NCI-H345 treated with DMSO at 0.1 percent for 48 hours (cell line): ENCODE measurements at regions not wholly inside any gene's neighbourhood (a gene's known extent, or its start where the extent isn't known, plus 50 kb on each side); places are given as distances from the start of the nearest gene placed in this dataset.

ENCODE experiments used
- DNase-seq: peaks from one replicate; lab custom pipeline; 2025; ENCODE audit not compliant: unreplicated experiment; lab: John Stamatoyannopoulos, UW

DNA sequence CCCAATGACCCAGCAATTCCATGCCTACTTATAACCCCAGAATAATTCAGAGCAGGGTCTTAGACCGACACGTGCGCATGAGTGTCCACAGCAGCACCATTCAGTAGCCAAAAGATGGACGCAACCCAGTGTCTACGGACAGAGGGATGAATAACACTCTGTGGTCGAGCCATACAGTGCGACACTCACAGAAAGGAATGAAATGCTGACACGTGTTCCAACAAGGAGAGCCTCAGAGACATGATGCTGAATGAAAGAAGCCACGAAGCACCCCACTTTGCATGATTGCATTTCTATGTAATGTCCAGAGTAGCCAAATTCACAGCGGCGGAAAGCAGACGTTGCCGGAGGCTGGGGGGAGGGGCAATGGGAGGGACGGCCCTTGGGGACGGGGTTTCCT is 134.4 kb downstream of the CTTN start:
- DNase-seq: no peak

- no peak for DNase-seq
These were observed 137.1 kb downstream of the CTTN start for GRCh38 chr11:70535191-70535971.

DNA sequence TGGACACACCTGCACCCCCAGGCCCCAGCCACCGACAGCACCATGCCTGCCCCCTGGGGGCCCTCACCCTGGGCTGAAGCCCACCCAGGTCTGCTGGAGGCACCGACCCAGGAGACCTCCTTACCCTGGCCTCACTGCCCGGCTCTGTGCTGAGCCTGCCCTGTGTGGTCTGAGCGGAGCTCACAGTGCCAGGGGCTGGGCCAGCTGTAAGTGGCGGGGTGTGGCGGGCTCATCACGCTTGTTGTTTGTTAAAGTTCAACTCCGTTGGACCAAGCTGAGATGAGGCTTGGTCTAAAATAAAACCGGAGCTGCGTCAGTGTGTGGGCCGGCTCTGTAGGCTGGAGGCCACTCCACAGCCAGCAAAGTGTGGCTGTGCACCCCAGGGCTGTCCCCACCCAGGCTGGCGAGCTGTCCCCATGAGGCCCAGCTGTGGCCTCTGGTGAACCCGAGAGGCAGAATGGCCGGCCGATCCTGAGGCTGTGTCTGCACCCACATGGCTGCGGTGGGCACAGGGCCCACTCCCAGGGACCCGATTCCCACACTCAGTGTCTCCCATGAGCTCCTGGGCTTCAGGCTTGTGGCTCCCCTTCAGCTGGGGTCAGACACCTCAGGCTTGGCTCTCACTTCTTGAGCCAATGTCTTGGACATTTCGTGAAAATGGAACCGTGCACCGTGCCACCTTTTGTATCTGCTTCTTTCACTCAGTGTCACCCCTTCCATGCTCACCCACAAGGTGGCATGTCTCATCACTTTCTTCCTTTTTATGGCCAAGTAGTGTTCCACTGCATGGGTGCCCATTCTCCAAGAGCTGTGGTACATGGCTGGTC is 137.9 kb downstream of the CTTN start:
- DNase-seq: no peak

- no peak for DNase-seq
These were observed 139.5 kb downstream of the CTTN start for GRCh38 chr11:70537576-70538571.

DNA sequence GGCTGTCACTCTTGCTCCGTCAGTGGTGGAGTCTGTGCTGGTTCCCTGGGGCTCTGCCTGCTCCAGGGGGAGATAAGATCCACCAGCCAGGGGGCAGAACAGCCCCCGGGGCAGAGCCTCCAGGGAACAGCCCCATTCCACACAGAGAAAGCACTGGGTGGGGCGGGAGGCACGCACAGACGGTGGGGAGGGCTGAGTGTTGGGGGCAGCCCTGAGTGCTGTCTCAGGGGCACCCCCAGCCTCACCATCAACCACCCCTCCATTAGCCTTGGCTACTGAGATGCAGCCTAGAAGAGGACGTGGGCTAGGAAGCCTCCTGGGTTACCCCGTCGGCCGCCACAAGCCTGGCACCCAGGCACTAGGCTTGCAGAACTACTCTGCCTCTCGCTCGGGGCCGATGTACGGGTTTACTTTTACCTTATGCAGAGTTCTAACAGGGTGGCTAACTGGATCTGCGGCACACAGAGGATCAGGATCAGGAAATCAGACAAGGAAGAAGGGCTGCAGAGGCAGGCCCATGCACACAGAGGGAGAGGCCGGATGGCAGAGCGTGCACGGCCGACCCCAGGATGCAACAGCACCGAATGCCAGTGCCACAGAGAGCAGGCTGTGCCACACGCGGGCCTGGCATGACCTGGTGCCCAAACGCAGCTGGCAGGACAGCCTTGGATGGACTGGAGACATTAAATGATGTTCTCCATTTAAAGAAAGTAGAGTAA is 140.5 kb downstream of the CTTN start:
- DNase-seq: no peak

DNA sequence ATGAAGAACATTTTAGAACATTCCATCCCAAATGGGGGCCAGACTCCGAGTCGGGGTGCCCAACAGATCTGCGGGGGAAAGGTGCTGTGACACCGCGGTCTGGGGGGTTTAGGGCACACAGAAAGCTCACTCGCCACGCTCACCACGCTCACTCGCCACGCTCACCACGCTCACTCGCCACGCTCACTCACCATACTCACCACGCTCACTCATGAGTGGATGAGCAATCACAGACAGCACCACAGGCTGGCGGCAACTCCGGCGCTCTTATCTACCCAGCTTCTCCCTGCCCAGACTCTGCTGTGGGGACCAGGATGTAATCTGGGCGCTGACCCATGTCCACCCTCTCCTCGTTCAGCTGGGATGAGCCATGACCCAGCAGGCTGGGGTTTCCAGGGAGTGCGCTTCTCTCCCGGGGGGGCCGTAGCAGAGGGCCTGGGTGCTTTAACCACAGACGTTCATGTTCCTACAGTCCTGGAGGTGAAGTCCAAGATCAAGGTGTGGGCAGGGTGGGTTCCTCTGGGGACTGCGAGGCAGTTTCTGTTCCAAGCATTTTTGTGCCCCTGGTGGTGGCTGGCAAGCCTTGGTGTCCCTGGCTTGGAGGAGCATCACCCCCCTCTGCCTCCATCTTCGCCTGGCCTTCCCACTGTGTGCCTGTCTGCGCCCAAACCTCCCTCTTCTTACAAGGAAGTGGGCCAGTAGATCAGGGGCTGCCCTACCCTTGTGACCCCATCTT is 141.2 kb downstream of the CTTN start:
- no peak for DNase-seq

GRCh38 chr11:70540196-70540595 is 141.9 kb downstream of the CTTN start:
- DNase-seq: no peak

DNA sequence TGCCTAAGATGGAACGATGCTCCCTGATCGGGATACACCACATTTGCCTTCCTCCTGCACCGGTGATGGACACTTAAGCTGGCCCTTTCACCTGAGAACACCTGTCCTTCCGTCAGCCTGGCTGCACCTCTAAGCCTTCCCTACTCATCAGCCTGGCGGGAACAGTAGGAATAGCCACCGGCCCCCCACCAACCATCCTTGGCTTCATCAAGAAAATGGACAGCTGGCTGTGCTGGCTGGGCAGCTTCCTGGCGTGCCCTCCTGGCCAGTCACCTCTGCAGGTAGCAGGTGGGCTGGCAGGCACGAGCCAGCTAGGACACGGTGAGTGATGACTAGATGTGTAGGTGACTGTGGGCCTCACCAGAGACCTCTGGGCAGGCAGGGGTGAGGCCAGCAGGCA is 142.8 kb downstream of the CTTN start:
- no peak for DNase-seq

- DNase-seq: no peak
These were observed 143.4 kb downstream of the CTTN start for GRCh38 chr11:70541699-70542098.

DNA sequence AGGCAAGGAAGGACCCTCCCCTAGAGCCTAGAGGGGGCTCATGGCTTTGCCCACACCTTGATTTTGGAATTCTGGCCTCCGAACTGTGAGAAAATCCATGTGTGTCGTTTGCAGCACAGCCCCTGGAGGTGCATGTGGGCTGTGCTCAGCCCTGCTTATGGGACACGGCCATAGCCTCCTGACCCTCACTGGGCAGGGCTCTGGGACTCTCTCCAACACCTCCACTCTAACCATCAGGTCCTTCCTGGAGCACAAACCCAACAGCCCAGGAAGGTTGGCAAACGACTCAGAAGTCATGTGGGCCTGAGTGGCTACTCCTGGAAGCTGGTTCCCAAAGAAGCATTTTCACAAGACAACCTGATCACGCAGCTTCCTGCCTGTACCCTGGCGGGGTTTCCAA is 144.1 kb downstream of the CTTN start:
- DNase-seq: no peak

DNA sequence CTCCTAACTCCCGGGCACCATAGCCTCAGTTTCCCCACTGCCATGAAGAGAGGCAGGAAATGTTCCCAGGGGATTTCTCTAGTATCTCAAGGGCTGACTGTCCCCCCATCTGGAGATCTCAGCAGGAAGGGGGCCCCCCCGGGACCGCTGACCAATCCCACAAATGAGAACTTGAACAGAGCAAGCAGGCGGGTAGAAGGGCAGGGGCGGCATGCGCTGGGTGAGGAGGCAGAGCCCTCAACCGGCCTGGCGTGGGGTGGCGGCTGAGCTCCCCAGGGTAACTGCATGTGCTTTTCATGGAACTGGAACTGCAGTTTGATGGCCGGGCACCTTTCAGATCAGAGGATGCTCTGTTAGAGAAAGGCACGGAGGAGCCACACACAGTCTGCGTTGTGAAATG is 144.5 kb downstream of the CTTN start:
- no peak for DNase-seq

DNA sequence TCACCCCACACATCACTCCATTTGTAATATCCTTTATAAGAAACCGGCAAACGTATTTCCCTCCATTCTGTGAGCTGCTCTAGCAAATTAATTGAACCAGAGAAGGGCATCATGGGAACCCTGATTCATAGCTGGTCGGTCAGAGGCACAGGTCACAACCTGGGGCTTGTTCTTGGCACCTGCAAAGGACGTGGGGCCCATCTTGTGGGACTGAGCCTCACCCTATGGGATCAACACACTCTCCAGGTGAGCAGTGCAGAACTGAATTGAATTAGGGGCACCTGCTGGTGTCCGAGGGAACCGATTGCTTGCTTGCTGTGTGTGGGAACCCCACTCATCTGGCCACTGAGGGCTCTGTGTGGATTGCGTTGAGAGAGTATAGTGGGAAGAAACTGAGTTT is 145.3 kb downstream of the CTTN start:
- no peak for DNase-seq

GRCh38 chr11:70544067-70544773 is 145.9 kb downstream of the CTTN start:
- no peak for DNase-seq

GRCh38 chr11:70544774-70545609 is 146.7 kb downstream of the CTTN start:
- DNase-seq: no peak

DNA sequence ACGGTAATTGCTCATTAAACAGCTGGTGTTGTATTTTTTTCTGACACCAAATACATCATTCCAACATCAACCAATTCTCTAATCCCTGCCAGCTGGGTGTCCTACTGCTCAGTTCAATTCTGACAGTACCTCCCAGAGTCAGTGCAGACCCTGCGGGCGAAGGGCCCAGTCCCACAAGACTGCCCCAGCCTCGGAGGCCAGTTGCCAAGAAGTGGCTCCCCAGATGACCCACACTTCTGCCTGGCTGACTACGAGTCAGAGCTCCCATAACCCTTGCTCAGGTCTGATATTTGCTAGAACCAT is 147.2 kb downstream of the CTTN start:
- DNase-seq: no peak

GRCh38 chr11:70546191-70546940 is 148.0 kb downstream of the CTTN start:
- DNase-seq: no peak

DNA sequence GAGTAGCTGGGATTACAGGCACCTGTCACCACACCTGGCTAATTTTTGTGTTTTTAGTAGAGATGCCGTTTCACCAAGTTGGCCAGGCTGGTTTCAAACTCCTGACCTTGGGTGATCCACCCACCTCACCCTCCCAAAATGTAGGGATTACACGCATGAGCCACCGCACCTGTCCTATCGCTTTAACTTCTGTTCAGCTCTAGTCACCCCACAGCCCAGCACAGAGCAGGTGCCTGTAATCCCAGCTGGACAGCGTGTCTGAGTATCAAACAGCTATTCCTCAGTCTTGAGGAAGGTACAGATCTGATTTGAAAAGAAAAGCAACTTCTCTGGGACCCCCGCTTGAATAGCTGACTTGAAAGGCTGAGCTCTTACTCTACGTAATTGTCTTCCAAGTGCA is 149.1 kb downstream of the CTTN start:
- peak; percentile 61 for DNase-seq
